Keratinocyte (primary cell): ENCODE measurements at regions not wholly inside any gene's neighbourhood (a gene's known extent, or its start where the extent isn't known, plus 50 kb on each side); places are given as distances from the start of the nearest gene placed in this dataset.

Source experiments
- EZH2 ChIP-seq: IDR thresholded peaks from one replicate; pipeline ENCODE4 v1.6.1; 2012; ENCODE audit warnings: inconsistent platforms, mild to moderate bottlenecking, low read length, moderate library complexity
- TF ChIP-seq, protein P1 (sequence below), 3 experiments: IDR thresholded peaks in 1 of 3; conservative IDR thresholded peaks in 1 of 3; optimal IDR thresholded peaks in 1 of 3; 2 replicates in 2 of 3; 3 replicates in 1 of 3; pipeline versions ENCODE3 to v1.5.1; 2011; ENCODE audit warnings: low read length in 3 of 3, mild to moderate bottlenecking in 3 of 3, moderate library complexity in 2 of 3, control low read depth in 1 of 3, inconsistent platforms in 1 of 3; ENCODE audit not compliant: insufficient read depth in 2 of 3; ENCODE audit errors: extremely low read depth in 1 of 3

DNA sequence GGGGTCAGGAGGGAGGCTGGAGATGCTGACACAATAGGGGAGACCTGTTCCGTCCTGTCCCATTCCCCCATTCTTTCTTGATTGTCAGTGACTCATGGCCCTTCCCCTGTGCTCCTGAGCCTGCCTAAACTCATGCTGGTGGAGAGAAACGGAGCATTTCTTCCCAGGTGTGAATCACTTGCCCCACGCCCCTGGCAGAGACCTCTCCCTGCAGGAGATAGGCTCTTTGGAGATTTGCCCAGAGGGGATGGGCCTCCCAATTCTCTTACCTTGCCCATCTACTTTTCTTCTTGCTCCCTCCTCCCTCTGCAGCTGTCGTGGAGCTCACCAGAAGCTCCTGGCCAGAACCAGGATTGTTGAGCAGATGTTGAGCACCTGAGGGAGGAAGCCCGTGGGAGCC lies 121.9 kb upstream of the OR9Q1 start:
- TF ChIP-seq, protein P1, sequence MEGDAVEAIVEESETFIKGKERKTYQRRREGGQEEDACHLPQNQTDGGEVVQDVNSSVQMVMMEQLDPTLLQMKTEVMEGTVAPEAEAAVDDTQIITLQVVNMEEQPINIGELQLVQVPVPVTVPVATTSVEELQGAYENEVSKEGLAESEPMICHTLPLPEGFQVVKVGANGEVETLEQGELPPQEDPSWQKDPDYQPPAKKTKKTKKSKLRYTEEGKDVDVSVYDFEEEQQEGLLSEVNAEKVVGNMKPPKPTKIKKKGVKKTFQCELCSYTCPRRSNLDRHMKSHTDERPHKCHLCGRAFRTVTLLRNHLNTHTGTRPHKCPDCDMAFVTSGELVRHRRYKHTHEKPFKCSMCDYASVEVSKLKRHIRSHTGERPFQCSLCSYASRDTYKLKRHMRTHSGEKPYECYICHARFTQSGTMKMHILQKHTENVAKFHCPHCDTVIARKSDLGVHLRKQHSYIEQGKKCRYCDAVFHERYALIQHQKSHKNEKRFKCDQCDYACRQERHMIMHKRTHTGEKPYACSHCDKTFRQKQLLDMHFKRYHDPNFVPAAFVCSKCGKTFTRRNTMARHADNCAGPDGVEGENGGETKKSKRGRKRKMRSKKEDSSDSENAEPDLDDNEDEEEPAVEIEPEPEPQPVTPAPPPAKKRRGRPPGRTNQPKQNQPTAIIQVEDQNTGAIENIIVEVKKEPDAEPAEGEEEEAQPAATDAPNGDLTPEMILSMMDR (optimal IDR thresholded peaks at IDR 0.05 in 1 of 3, IDR thresholded peaks at IDR 0.05 in 1 of 3, conservative IDR thresholded peaks at IDR 0.05 in 1 of 3; ENCODE audit: extremely low read depth in 1 of 3, insufficient read depth in 2 of 3, low read length in 3 of 3), result peak in 2 of 3 experiments; percentile 2 to 7
- no peak for TF ChIP-seq EZH2
